Endothelial cell of umbilical vein (primary cell): ENCODE measurements at regions not wholly inside any gene's neighbourhood (a gene's known extent, or its start where the extent isn't known, plus 50 kb on each side); places are given as distances from the start of the nearest gene placed in this dataset.

Source experiments
- BruUV-seq: library from RNA; stranded (reverse); fragments of 400-500 nt; replicated peaks from 2 replicates; lab custom pipeline; 2021; lab: Mats Ljungman, UMichigan
- CTCF ChIA-PET: fragments of 300-600, 350-600 bp; sonication (Branson Sonifier 250); formaldehyde crosslinking; loops from one replicate; lab custom pipeline; 2021; ENCODE audit warnings: antibody characterized with exemption, inconsistent platforms; lab: Charles Lee
- POLR2A ChIA-PET: fragments of 300-600, 350-600 bp; sonication (Branson Sonifier 250); formaldehyde crosslinking; loops from one replicate; lab custom pipeline; 2021; ENCODE audit warnings: antibody characterized with exemption, inconsistent platforms; lab: Charles Lee
- DNase-seq: peaks from one replicate; pipeline ENCODE4 v3.0.0-alpha.2; 2011; ENCODE audit warnings: low read depth, low spot score
- FAIRE-seq: peaks from 2 replicates; lab custom pipeline; 2011; peaks lifted over from hg19 to GRCh38; lab: Jason Lieb, UNC
- H2AFZ ChIP-seq: 2 replicates; pipeline ENCODE4 v1.6.0; 2012; ENCODE audit warnings: low read depth, low read length, control low read depth, inconsistent platforms
- H3K27ac ChIP-seq: 2 replicates; pipeline ENCODE4 v1.5.1; 2011; ENCODE audit warnings: low read depth, mild to moderate bottlenecking, control low read depth, low read length, moderate library complexity; ENCODE audit not compliant: insufficient read depth
- H3K27me3 ChIP-seq, 2 experiments: 2 replicates each; pipeline versions ENCODE4 v1.6.0 to v1.6.1; 2011; ENCODE audit warnings: low read length in 2 of 2, mixed read lengths in 1 of 2; ENCODE audit not compliant: control insufficient read depth in 2 of 2, insufficient read depth in 2 of 2
- H3K36me3 ChIP-seq, 2 experiments: 2 replicates in 1 of 2; 3 replicates in 1 of 2; pipeline ENCODE4 v1.5.1; 2011; ENCODE audit warnings: low read length in 2 of 2, mild to moderate bottlenecking in 1 of 2, moderate library complexity in 1 of 2; ENCODE audit not compliant: control insufficient read depth in 2 of 2, insufficient read depth in 2 of 2; ENCODE audit errors: extremely low read depth in 1 of 2
- H3K4me1 ChIP-seq: 3 replicates; pipeline ENCODE4 v1.5.1; 2011; ENCODE audit warnings: mild to moderate bottlenecking, low read length; ENCODE audit not compliant: control insufficient read depth, insufficient read depth; ENCODE audit errors: extremely low read depth
- H3K4me2 ChIP-seq: 2 replicates; pipeline ENCODE4 v1.6.1; 2011; ENCODE audit warnings: low read length, control low read depth, mixed read lengths; ENCODE audit not compliant: insufficient read depth
- H3K4me3 ChIP-seq, 3 experiments: fragments of 200-600 bp in 1 of 3; sonication (generic), shearing (Covaris generic) in 1 of 3; replicated peaks in 1 of 3; 2 replicates each; pipeline ENCODE4 v1.5.1; 2011 to 2016; ENCODE audit warnings: control low read depth in 3 of 3, low read length in 3 of 3, mild to moderate bottlenecking in 2 of 3, inconsistent platforms in 1 of 3, low read depth in 1 of 3, moderate library complexity in 1 of 3; ENCODE audit not compliant: insufficient read depth in 1 of 3
- H3K79me2 ChIP-seq: 2 replicates; pipeline ENCODE4 v1.6.0; 2012; ENCODE audit warnings: low read length, inconsistent platforms; ENCODE audit not compliant: control insufficient read depth, insufficient read depth
- H3K9ac ChIP-seq: replicated peaks from 2 replicates; pipeline ENCODE3; 2011; ENCODE audit warnings: low read length, control low read depth; ENCODE audit not compliant: insufficient read depth; ENCODE audit errors: extremely low read depth
- H3K9me1 ChIP-seq: replicated peaks from 3 replicates; pipeline ENCODE4 v1.6.0; 2011; ENCODE audit warnings: mild to moderate bottlenecking, low read length; ENCODE audit not compliant: control insufficient read depth, insufficient read depth; ENCODE audit errors: extremely low read depth
- H3K9me3 ChIP-seq: replicated peaks from 2 replicates; pipeline ENCODE4 v1.5.1; 2012; ENCODE audit warnings: low read length, inconsistent platforms; ENCODE audit not compliant: control insufficient read depth, insufficient read depth
- H4K20me1 ChIP-seq: replicated peaks from 2 replicates; pipeline ENCODE3; 2011; ENCODE audit warnings: mild to moderate bottlenecking, low read length; ENCODE audit not compliant: control insufficient read depth, insufficient read depth; ENCODE audit errors: extremely low read depth
- CTCF ChIP-seq, 2 donors: IDR thresholded peaks; 1 replicate in 1 of 2; 2 replicates in 1 of 2; pipeline ENCODE4 v1.5.1; 2011; ENCODE audit warnings: low read length in 2 of 2, mild to moderate bottlenecking in 2 of 2, moderate library complexity in 2 of 2, control low read depth in 1 of 2, inconsistent platforms in 1 of 2, low read depth in 1 of 2; ENCODE audit not compliant: insufficient read depth in 1 of 2; ENCODE audit errors: extremely low read depth in 1 of 2
- EZH2 ChIP-seq: IDR thresholded peaks from 2 replicates; pipeline ENCODE4 v1.6.1; 2012; ENCODE audit warnings: borderline replicate concordance, low read depth, mild to moderate bottlenecking, moderate library complexity, low read length, inconsistent platforms; ENCODE audit not compliant: severe bottlenecking
- FOS ChIP-seq: IDR thresholded peaks from 2 replicates; pipeline ENCODE4 v1.6.1; 2011; ENCODE audit warnings: mild to moderate bottlenecking, low read length, moderate library complexity, borderline replicate concordance; ENCODE audit not compliant: insufficient read depth
- GATA2 ChIP-seq: IDR thresholded peaks from 2 replicates; pipeline ENCODE4 v1.7.0; 2011; ENCODE audit warnings: low read depth, mild to moderate bottlenecking, moderate library complexity, mixed read lengths, low read length; ENCODE audit not compliant: insufficient read length, insufficient read depth
- JUN ChIP-seq: IDR thresholded peaks from 2 replicates; pipeline ENCODE4 v1.6.1; 2011; ENCODE audit warnings: borderline replicate concordance, low read depth; ENCODE audit not compliant: insufficient read length, insufficient read depth
- MAX ChIP-seq: IDR thresholded peaks from 2 replicates; pipeline ENCODE4 v1.6.1; 2011; ENCODE audit not compliant: insufficient read depth, insufficient read length
- POLR2A ChIP-seq: IDR thresholded peaks from 2 replicates; pipeline ENCODE4 v1.6.1; 2012; ENCODE audit warnings: low read depth, mild to moderate bottlenecking, control low read depth, low read length
- POLR2AphosphoS5 ChIP-seq: IDR thresholded peaks from 2 replicates; pipeline ENCODE4 v1.6.1; 2012; ENCODE audit warnings: low read depth, mild to moderate bottlenecking, control low read depth, low read length, moderate library complexity; ENCODE audit not compliant: insufficient read depth
- dilution Hi-C: fragments of 300-500 bp; cut with MboI; formaldehyde crosslinking; loops from one replicate; pipeline ENCODE4 v1.15.0; 2019; ENCODE audit warnings: low sequenced_read_pairs; ENCODE audit not compliant: extremely low pct_ligation_motif_present
- intact Hi-C: fragments of 100-400 bp; cut with micrococcal nuclease; formaldehyde crosslinking; loops from one replicate; pipeline ENCODE4 v1.10.0; 2022

GRCh38 chr6:151175662-151176445 lies 63.9 kb upstream of the AKAP12 start:
- H3K4me3 ChIP-seq: no peak overlapping the region
- no peaks in the 10 kb centered on the region for H3K27me3 ChIP-seq
- dilution Hi-C loops (no loop called here), intact Hi-C loops (no loop called here)
- H3K9ac ChIP-seq: no peak overlapping the region
- FAIRE-seq (no peak), DNase-seq (no peak)
- TF ChIP-seq JUN (no peak), CTCF (IDR thresholded peaks at IDR 0.05; ENCODE audit: extremely low read depth in 1 of 2, insufficient read depth in 1 of 2, low read depth in 1 of 2, low read length in 2 of 2) (no peak), MAX (no peak), EZH2 (no peak), FOS (no peak), GATA2 (no peak), POLR2A (no peak), POLR2AphosphoS5 (no peak)
- BruUV-seq: no TSS peak
- POLR2A ChIA-PET: interaction anchor here (0.7 kb wide), 1 partner anchor 35 kb away, joined by 4 read pairs; no protein-coding TSS in a partner anchor
- CTCF ChIA-PET: no interaction called here
- no peak overlapping the region for H3K27ac ChIP-seq
- no peaks in the 10 kb centered on the region for H3K79me2 ChIP-seq
- no peak overlapping the region for H2AFZ ChIP-seq
- no peak overlapping the region for H3K4me2 ChIP-seq
- H3K9me3 ChIP-seq: no peaks in the 10 kb centered on the region
- H3K9me1 ChIP-seq: no peaks in the 10 kb centered on the region
- H3K4me1 ChIP-seq: no peaks in the 10 kb centered on the region
- no peaks in the 10 kb centered on the region for H4K20me1 ChIP-seq
- H3K36me3 ChIP-seq: no peaks in the 10 kb centered on the region
